ENCODE measurements at regions not wholly inside any gene's neighbourhood (a gene's known extent, or its start where the extent isn't known, plus 50 kb on each side); places are given as distances from the start of the nearest gene placed in this dataset.

GRCh38 chr10:33735464-33735923 is 401.0 kb upstream of the NRP1 start:
- TF ChIP-seq, protein P1, sequence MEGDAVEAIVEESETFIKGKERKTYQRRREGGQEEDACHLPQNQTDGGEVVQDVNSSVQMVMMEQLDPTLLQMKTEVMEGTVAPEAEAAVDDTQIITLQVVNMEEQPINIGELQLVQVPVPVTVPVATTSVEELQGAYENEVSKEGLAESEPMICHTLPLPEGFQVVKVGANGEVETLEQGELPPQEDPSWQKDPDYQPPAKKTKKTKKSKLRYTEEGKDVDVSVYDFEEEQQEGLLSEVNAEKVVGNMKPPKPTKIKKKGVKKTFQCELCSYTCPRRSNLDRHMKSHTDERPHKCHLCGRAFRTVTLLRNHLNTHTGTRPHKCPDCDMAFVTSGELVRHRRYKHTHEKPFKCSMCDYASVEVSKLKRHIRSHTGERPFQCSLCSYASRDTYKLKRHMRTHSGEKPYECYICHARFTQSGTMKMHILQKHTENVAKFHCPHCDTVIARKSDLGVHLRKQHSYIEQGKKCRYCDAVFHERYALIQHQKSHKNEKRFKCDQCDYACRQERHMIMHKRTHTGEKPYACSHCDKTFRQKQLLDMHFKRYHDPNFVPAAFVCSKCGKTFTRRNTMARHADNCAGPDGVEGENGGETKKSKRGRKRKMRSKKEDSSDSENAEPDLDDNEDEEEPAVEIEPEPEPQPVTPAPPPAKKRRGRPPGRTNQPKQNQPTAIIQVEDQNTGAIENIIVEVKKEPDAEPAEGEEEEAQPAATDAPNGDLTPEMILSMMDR (IDR thresholded peaks at IDR 0.05; ENCODE audit: control extremely low read depth in 1 of 3, insufficient read depth in 1 of 3, low read depth in 1 of 3, low read length in 3 of 3) = no peak
- TF ChIP-seq, protein P2, sequence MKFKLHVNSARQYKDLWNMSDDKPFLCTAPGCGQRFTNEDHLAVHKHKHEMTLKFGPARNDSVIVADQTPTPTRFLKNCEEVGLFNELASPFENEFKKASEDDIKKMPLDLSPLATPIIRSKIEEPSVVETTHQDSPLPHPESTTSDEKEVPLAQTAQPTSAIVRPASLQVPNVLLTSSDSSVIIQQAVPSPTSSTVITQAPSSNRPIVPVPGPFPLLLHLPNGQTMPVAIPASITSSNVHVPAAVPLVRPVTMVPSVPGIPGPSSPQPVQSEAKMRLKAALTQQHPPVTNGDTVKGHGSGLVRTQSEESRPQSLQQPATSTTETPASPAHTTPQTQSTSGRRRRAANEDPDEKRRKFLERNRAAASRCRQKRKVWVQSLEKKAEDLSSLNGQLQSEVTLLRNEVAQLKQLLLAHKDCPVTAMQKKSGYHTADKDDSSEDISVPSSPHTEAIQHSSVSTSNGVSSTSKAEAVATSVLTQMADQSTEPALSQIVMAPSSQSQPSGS (IDR thresholded peaks at IDR 0.05; ENCODE audit: low read length) = no peak
- TF ChIP-seq EP300 (IDR thresholded peaks at IDR 0.05; ENCODE audit: borderline replicate concordance in 1 of 2, low read depth in 2 of 2, low read length in 2 of 2) (no peak), SIN3A (conservative IDR thresholded peaks at IDR 0.05 in 1 of 2, IDR thresholded peaks at IDR 0.05 in 1 of 2; ENCODE audit: low read depth in 1 of 2, low read length in 2 of 2) (no peak), PHF8 (conservative IDR thresholded peaks at IDR 0.05; ENCODE audit: low read depth, low read length) (no peak)

Data from H1 (cell line).